C4-2B (cell line): ENCODE measurements at regions not wholly inside any gene's neighbourhood (a gene's known extent, or its start where the extent isn't known, plus 50 kb on each side); places are given as distances from the start of the nearest gene placed in this dataset.

Source experiments
- CTCF ChIP-seq: fragments of 450-650 bp; conservative IDR thresholded peaks from 2 replicates; pipeline ENCODE4 v1.5.1; 2017; ENCODE audit warnings: mild to moderate bottlenecking
- ZFX ChIP-seq: fragments of 450-650 bp; IDR thresholded peaks from 2 replicates; pipeline ENCODE4 v1.6.1; 2017

- TF ChIP-seq CTCF: no peak
- no peak for TF ChIP-seq ZFX
Observed at GRCh38 chr15:97215629-97216028, 744.9 kb upstream of the ARRDC4 start.
